H1 (cell line): ENCODE measurements at regions not wholly inside any gene's neighbourhood (a gene's known extent, or its start where the extent isn't known, plus 50 kb on each side); places are given as distances from the start of the nearest gene placed in this dataset.

ENCODE experiments used
- BACH1 ChIP-seq: IDR thresholded peaks from 2 replicates; pipeline ENCODE4 v1.6.1; 2012; ENCODE audit warnings: low read length, improper control_type of control experiment
- BRCA1 ChIP-seq: IDR thresholded peaks from 2 replicates; pipeline ENCODE4 v1.6.1; 2012; ENCODE audit warnings: low read depth, low read length, improper control_type of control experiment
- EZH2 ChIP-seq: fragments of 200-600 bp; sonication (generic); IDR thresholded peaks from 2 replicates; pipeline ENCODE4 v1.7.1; 2012; ENCODE audit warnings: low read depth, mild to moderate bottlenecking, moderate library complexity, low read length, inconsistent platforms; ENCODE audit not compliant: severe bottlenecking
- HDAC6 ChIP-seq: IDR thresholded peaks from one replicate; pipeline ENCODE4 v1.7.1; 2012; ENCODE audit warnings: low read depth, mild to moderate bottlenecking, inconsistent platforms, low read length, moderate library complexity
- KDM5A ChIP-seq: fragments of 200-600 bp; IDR thresholded peaks from 2 replicates; pipeline ENCODE4 v1.7.1; 2012; ENCODE audit warnings: mild to moderate bottlenecking, low read length, inconsistent platforms, mixed read lengths
- SAP30 ChIP-seq: fragments of 300-600 bp; sonication (generic); IDR thresholded peaks from 2 replicates; pipeline ENCODE4 v1.7.1; 2012; ENCODE audit warnings: low read length, moderate library complexity, mild to moderate bottlenecking, inconsistent platforms; ENCODE audit not compliant: insufficient read depth, insufficient replicate concordance
- SP2 ChIP-seq: IDR thresholded peaks from 2 replicates; pipeline ENCODE4 v1.6.1; 2012; ENCODE audit warnings: mild to moderate bottlenecking, low read length, inconsistent platforms
- TAF7 ChIP-seq: optimal IDR thresholded peaks from 2 replicates; pipeline ENCODE3; 2011; ENCODE audit warnings: low read depth, mild to moderate bottlenecking, inconsistent platforms, low read length, moderate library complexity, borderline replicate concordance

DNA sequence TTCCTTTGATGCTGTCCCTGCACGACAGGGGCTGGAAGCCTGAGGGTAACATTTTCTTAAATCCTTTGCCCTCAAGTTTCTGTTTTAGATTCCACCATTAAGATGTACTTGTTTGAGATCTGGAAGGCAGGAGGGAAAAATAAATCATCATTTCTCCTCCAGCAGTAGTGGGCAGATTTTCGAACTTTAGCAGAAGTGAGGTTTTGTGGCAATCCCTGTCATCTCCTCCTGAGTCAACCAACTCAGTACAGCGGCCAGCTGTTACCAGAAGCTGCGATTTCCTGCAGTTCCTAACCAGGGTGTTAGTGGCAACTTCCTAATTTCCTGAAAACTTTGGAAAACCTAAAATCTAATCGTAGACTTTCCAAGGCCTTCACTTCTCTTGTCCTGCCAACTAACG is 517.2 kb upstream of the ACVR2A start (continued):
- TF ChIP-seq BACH1 (no peak), SAP30 (no peak), SP2 (no peak), TAF7 (no peak), KDM5A (no peak), HDAC6 (no peak), BRCA1 (no peak), EZH2 (no peak)
